ENCODE measurements at regions not wholly inside any gene's neighbourhood (a gene's known extent, or its start where the extent isn't known, plus 50 kb on each side); places are given as distances from the start of the nearest gene placed in this dataset.

DNA sequence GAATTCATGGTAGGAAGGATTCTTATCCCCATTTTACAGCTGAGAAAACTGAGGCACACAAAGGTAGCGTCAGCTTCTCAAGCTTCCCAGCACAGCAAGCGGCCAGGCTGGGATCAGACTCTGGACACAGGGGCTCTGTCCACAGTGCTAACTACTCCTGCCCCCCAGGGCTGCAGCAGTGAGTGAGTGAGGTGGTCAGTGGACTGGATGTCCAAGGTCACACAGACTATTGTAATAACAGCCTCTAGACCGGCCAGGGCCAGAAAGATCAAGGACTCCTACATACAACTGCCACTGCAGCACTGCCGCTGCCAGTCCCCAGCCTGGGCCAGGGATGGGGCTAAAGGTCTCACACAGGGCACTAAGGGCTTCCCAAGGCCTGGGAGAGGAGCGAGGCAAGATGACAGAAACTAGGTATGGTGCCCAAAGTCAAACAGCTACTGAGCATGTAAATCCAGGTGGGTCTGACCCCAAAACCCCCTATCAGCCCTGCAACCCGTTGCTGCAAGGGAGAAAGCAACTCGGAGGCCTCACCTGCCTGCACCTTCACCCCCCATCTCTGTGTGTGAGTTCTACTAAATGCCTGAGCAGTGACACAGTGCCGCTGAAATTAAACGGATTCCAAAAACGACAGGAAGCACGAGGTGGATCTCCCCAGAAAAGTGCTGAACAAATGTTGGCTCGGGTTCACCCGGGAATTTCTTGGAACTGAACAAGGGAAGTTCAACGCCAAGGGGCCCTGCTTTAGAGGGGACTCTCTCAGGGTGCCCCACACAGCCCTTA, 161.8 kb upstream of the GRK3 start (continued):
- TF ChIP-seq, protein P1, sequence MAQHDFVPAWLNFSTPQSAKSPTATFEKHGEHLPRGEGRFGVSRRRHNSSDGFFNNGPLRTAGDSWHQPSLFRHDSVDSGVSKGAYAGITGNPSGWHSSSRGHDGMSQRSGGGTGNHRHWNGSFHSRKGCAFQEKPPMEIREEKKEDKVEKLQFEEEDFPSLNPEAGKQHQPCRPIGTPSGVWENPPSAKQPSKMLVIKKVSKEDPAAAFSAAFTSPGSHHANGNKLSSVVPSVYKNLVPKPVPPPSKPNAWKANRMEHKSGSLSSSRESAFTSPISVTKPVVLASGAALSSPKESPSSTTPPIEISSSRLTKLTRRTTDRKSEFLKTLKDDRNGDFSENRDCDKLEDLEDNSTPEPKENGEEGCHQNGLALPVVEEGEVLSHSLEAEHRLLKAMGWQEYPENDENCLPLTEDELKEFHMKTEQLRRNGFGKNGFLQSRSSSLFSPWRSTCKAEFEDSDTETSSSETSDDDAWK (CRISPR knock-in tag; IDR thresholded peaks at IDR 0.05), result no peak
- TF ChIP-seq IRX3 (CRISPR knock-in tag; IDR thresholded peaks at IDR 0.05; ENCODE audit: borderline replicate concordance, low read depth), result no peak
- no peak for TF ChIP-seq NCOA5 (CRISPR knock-in tag; IDR thresholded peaks at IDR 0.05)
- TF ChIP-seq SALL1 (CRISPR knock-in tag; IDR thresholded peaks at IDR 0.05), result peak; percentile 97
- no peak for TF ChIP-seq ZNF549 (CRISPR knock-in tag; IDR thresholded peaks at IDR 0.05)
- no peak for TF ChIP-seq RFX3 (CRISPR knock-in tag; IDR thresholded peaks at IDR 0.05)
- TF ChIP-seq, protein P2, sequence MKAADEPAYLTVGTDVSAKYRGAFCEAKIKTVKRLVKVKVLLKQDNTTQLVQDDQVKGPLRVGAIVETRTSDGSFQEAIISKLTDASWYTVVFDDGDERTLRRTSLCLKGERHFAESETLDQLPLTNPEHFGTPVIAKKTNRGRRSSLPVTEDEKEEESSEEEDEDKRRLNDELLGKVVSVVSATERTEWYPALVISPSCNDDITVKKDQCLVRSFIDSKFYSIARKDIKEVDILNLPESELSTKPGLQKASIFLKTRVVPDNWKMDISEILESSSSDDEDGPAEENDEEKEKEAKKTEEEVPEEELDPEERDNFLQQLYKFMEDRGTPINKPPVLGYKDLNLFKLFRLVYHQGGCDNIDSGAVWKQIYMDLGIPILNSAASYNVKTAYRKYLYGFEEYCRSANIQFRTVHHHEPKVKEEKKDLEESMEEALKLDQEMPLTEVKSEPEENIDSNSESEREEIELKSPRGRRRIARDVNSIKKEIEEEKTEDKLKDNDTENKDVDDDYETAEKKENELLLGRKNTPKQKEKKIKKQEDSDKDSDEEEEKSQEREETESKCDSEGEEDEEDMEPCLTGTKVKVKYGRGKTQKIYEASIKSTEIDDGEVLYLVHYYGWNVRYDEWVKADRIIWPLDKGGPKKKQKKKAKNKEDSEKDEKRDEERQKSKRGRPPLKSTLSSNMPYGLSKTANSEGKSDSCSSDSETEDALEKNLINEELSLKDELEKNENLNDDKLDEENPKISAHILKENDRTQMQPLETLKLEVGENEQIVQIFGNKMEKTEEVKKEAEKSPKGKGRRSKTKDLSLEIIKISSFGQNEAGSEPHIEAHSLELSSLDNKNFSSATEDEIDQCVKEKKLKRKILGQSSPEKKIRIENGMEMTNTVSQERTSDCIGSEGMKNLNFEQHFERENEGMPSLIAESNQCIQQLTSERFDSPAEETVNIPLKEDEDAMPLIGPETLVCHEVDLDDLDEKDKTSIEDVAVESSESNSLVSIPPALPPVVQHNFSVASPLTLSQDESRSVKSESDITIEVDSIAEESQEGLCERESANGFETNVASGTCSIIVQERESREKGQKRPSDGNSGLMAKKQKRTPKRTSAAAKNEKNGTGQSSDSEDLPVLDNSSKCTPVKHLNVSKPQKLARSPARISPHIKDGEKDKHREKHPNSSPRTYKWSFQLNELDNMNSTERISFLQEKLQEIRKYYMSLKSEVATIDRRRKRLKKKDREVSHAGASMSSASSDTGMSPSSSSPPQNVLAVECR (CRISPR knock-in tag; IDR thresholded peaks at IDR 0.05; ENCODE audit: borderline replicate concordance), result peak; percentile 81; the same call in 1 of the 2 replicates
- TF ChIP-seq NCOA2 (CRISPR knock-in tag; IDR thresholded peaks at IDR 0.05), result peak; percentile 77
- TF ChIP-seq ATF7 (IDR thresholded peaks at IDR 0.05), result no peak
- TF ChIP-seq ATF7 (CRISPR knock-in tag; IDR thresholded peaks at IDR 0.05), result 0 out of 2 replicates have a peak, but pooled peaks have one; percentile 30
- TF ChIP-seq ZNF703 (CRISPR knock-in tag; IDR thresholded peaks at IDR 0.05; ENCODE audit: borderline replicate concordance), result no peak
- peak; percentile 33; the same call in 1 of the 2 replicates for TF ChIP-seq GATA4 (IDR thresholded peaks at IDR 0.05; ENCODE audit: borderline replicate concordance, low read depth)
- TF ChIP-seq ZNF816 (CRISPR knock-in tag; IDR thresholded peaks at IDR 0.05; ENCODE audit: borderline replicate concordance), result no peak
- TF ChIP-seq, protein P3, sequence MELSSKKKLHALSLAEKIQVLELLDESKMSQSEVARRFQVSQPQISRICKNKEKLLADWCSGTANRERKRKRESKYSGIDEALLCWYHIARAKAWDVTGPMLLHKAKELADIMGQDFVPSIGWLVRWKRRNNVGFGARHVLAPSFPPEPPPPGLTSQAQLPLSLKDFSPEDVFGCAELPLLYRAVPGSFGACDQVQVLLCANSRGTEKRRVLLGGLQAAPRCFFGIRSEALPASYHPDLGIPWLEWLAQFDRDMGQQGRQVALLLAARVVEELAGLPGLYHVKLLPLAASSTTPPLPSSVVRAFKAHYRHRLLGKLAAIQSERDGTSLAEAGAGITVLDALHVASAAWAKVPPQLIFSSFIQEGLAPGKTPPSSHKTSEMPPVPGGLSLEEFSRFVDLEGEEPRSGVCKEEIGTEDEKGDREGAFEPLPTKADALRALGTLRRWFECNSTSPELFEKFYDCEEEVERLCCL (CRISPR knock-in tag; IDR thresholded peaks at IDR 0.05; ENCODE audit: borderline replicate concordance), result 0 out of 2 replicates have a peak, but pooled peaks have one; percentile 39
- 0 out of 2 replicates have a peak, but pooled peaks have one; percentile 85 for TF ChIP-seq PAF1 (CRISPR knock-in tag; IDR thresholded peaks at IDR 0.05)
- TF ChIP-seq, protein P4, sequence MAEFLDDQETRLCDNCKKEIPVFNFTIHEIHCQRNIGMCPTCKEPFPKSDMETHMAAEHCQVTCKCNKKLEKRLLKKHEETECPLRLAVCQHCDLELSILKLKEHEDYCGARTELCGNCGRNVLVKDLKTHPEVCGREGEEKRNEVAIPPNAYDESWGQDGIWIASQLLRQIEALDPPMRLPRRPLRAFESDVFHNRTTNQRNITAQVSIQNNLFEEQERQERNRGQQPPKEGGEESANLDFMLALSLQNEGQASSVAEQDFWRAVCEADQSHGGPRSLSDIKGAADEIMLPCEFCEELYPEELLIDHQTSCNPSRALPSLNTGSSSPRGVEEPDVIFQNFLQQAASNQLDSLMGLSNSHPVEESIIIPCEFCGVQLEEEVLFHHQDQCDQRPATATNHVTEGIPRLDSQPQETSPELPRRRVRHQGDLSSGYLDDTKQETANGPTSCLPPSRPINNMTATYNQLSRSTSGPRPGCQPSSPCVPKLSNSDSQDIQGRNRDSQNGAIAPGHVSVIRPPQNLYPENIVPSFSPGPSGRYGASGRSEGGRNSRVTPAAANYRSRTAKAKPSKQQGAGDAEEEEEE (CRISPR knock-in tag; IDR thresholded peaks at IDR 0.05; ENCODE audit: borderline replicate concordance), result no peak
- TF ChIP-seq FOXO1 (CRISPR knock-in tag; IDR thresholded peaks at IDR 0.05), result peak; percentile 77; the same call in 1 of the 2 replicates
- no peak for TF ChIP-seq NFE2L2 (IDR thresholded peaks at IDR 0.05; ENCODE audit: low read length)

Data from HepG2 (cell line).